ENCODE measurements at regions not wholly inside any gene's neighbourhood (a gene's known extent, or its start where the extent isn't known, plus 50 kb on each side); places are given as distances from the start of the nearest gene placed in this dataset.

DNA sequence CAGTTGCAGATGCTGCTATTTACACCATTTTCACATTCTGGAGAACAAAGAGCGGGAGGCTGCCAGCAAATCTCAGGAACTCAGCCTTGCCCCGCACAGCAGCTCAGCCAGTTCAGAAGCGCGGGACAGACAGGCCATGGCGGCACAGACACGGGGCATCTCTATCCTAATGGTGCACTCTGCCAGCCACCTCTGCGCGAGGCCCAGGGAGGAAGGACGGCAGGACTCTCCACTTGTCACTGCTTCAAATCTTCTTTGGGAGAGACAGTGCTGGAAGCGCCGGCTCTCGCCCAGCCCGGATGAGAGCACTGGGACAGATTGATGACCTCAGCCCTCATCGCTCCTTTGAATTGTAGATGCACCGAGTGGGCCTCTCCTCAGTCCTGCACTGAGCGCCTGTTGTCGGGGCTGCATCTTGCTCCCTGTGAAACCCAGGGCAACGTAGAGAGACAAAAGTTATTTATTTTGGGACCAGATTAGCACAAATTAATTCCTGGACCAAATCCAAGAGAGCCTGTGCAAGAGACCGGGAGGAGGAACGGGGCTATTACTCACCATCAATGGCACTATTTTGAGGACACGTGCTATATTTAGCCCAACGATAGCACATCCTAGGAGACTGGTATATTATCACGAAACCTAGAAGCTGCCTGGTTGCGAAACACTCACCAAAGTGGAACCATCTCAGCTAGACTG lies 211.4 kb upstream of the SMIM21 start:
- Mint-ChIP-seq H3K9me3 (peaks cover 23% of the 10 kb centered on the region), H3K4me1 (ENCODE audit: low read depth) (no peaks in the 10 kb centered on the region), H3K27me3 (no peaks in the 10 kb centered on the region), H3K36me3 (ENCODE audit: low read depth) (no peaks in the 10 kb centered on the region), H3K4me3 (no peak overlapping the region), H3K27ac (no peak overlapping the region)
- intact Hi-C loops (cut with micrococcal nuclease) = no loop called here

DNA sequence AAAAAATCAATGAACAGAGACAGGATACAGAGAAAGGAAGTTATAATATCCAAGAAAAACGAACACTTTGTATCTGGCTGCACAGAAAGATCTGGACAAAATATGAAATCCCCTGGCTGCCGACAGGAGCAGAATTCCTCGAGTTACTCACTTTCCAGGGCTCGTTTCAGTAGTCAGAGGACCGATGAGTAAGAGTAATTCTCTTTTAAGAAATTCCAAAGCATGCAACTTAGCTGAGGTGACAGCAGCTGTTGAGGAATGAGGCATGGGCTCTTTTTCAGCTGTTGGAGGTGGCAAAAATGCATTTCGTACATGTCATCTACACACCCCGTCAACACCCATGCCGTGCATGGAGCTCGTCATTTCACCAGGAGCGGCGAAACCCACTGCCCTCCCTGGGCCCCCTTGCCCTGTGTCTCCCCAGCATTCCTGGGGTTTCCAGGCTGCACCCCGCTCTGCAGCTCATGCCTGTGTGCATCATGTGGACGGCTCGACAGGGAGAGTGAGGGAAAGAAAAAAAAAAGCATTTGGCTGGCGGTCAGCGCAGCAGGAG lies 210.8 kb upstream of the SMIM21 start:
- no peaks in the 10 kb centered on the region for H3K27me3 Mint-ChIP-seq
- H3K4me1 Mint-ChIP-seq (ENCODE audit: low read depth) = no peaks in the 10 kb centered on the region
- H3K36me3 Mint-ChIP-seq (ENCODE audit: low read depth) = no peaks in the 10 kb centered on the region
- intact Hi-C loops (cut with micrococcal nuclease) = no loop called here
- no peak overlapping the region for H3K4me3 Mint-ChIP-seq
- H3K9me3 Mint-ChIP-seq = peaks cover 16% of the 10 kb centered on the region
- H3K27ac Mint-ChIP-seq = no peak overlapping the region

DNA sequence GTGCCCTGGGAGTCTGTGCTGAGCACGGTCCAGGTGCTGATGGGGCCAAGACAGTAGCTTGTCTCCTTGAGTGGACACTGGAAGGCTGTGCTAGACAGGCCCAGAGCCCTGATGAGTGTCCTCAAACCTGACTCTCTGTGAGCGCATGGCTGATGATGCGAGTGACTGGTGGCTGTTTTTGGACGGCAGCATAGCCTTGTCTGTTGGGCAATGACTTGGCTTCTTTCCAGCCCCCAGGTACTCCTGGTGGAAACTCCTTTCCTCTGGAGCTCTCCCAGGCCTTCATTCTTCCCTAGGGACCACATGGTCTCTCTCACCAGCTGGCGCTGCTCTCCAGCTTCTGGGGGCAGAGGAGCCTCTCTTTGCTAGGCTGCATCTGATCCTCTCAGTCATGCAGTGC lies 207.6 kb upstream of the SMIM21 start:
- Mint-ChIP-seq H3K27ac (no peak overlapping the region), H3K27me3 (no peaks in the 10 kb centered on the region), H3K9me3 (peaks cover 21% of the 10 kb centered on the region), H3K4me1 (ENCODE audit: low read depth) (no peaks in the 10 kb centered on the region), H3K36me3 (ENCODE audit: low read depth) (no peaks in the 10 kb centered on the region), H3K4me3 (no peak overlapping the region)
- intact Hi-C loops (cut with micrococcal nuclease) = no loop called here

DNA sequence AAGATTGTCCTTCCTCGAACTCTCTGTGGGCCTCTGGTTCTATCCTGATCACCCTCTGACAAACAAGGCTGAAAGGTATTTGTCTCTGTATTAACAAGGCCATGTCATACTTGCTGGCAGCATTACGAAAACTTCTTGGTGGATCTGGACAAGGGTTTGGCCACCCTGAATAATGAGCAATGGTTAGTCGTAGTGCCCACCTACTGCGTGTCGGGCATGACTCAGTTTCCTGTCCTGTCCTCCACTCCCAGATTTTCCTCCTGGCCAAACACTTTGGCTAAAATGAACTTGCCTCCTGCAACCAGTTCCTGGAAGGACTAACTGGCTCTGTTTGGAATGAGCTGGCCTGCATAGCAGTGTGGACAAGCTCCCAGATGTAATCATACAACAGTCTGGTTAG lies 198.5 kb upstream of the SMIM21 start:
- peaks cover 42% of the 10 kb centered on the region for H3K9me3 Mint-ChIP-seq
- H3K27ac Mint-ChIP-seq = no peak overlapping the region
- H3K36me3 Mint-ChIP-seq (ENCODE audit: low read depth) = no peaks in the 10 kb centered on the region
- H3K4me3 Mint-ChIP-seq = no peak overlapping the region
- intact Hi-C loops (cut with micrococcal nuclease) = no loop called here
- no peaks in the 10 kb centered on the region for H3K27me3 Mint-ChIP-seq
- no peaks in the 10 kb centered on the region for H3K4me1 Mint-ChIP-seq (ENCODE audit: low read depth)

DNA sequence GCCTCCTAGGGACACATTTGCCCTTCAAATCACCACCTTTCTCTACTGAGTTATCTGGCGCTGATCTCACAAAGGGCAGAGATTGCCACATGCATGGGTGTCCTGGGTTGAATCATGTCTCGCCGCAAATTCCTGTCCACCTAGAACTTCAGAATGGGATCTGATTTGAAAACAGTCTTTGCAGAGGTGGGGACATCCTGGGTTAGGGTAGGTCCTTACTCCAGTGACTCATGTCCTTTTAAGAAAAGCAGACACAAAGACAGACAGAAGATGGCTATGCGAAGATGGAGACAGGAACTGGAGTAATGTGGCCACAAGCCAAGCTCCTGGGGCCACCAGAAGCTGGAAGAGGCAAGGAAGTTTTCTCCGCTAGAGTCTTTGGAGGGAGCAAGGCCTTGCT lies 197.4 kb upstream of the SMIM21 start:
- intact Hi-C loops (cut with micrococcal nuclease) = no loop called here
- H3K4me1 Mint-ChIP-seq (ENCODE audit: low read depth) = no peaks in the 10 kb centered on the region
- no peaks in the 10 kb centered on the region for H3K36me3 Mint-ChIP-seq (ENCODE audit: low read depth)
- H3K9me3 Mint-ChIP-seq = peaks cover 44% of the 10 kb centered on the region
- H3K4me3 Mint-ChIP-seq = no peak overlapping the region
- H3K27ac Mint-ChIP-seq = no peak overlapping the region
- no peaks in the 10 kb centered on the region for H3K27me3 Mint-ChIP-seq

DNA sequence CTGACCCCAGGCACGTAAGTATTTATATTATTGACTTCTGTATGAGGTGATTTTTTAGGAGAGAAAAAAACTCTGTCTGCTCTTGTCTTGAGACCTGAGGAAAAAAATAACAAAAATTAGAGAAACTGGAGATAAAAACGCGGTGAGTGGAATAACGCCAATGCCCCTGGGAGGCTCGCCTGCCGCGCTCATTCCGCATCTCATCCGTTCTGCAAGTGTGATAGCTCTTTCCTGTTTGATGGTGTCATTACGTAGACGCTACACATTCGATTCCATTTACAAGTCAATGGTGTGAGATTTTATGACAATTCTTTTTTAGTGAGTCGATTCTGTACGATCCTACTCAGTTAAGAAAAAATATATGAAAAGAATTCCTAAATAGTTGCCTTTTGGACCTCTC lies 194.3 kb upstream of the SMIM21 start:
- H3K27me3 Mint-ChIP-seq = no peaks in the 10 kb centered on the region

DNA sequence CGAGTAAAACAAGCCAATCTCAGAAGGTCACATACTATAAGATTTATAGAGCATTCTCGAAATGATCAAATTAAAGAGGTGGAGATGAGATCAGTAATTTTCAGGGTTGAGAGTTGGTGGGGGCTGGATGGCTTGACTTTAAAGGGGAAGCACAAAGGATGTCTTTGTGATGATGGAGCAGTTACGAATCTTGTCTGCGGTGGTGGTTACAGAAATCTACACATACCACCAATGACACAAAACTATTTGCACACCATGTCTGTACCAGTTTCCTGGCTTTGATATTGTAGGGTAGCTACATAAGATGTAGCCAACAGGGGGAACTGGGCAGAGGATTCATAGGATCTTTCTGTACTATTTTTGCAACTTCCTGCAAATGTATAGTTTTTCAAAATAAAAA lies 190.6 kb upstream of the SMIM21 start:
- no peaks in the 10 kb centered on the region for H3K4me1 Mint-ChIP-seq (ENCODE audit: low read depth)

More for the DNA sequence above, 194.3 kb upstream of the SMIM21 start:
- intact Hi-C loops (cut with micrococcal nuclease) = no loop called here
- H3K27ac Mint-ChIP-seq = no peak overlapping the region
- H3K9me3 Mint-ChIP-seq = peaks cover 20% of the 10 kb centered on the region
- no peaks in the 10 kb centered on the region for H3K4me1 Mint-ChIP-seq (ENCODE audit: low read depth)
- no peak overlapping the region for H3K4me3 Mint-ChIP-seq
- no peaks in the 10 kb centered on the region for H3K36me3 Mint-ChIP-seq (ENCODE audit: low read depth)

DNA sequence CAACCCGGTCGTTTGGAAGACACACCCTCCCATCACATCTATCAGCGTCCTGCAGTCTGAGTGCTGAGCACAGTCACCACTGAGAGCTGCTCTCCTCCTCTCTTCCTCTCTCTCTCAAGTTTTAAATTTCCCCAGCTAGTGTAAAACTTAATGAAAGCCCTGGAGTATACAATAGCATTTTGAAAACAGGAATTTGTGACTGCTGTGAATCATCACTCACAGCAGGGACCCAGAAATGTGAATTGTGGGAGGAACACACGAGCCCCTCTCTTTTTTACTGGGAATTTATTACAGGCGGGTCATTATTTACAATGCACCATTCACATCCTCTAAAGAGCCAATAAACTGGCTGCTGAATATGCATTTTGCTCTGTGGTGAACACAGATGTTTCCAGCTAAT lies 185.0 kb upstream of the SMIM21 start:
- Mint-ChIP-seq H3K9me3 (no peaks in the 10 kb centered on the region), H3K27me3 (no peaks in the 10 kb centered on the region), H3K36me3 (ENCODE audit: low read depth) (no peaks in the 10 kb centered on the region), H3K4me3 (no peak overlapping the region), H3K4me1 (ENCODE audit: low read depth) (no peaks in the 10 kb centered on the region), H3K27ac (no peak overlapping the region)
- intact Hi-C loops (cut with micrococcal nuclease) = no loop called here

More for the DNA sequence above, 190.6 kb upstream of the SMIM21 start:
- Mint-ChIP-seq H3K4me3 (no peak overlapping the region), H3K36me3 (ENCODE audit: low read depth) (no peaks in the 10 kb centered on the region), H3K27ac (no peak overlapping the region), H3K27me3 (no peaks in the 10 kb centered on the region), H3K9me3 (peaks cover 14% of the 10 kb centered on the region)
- intact Hi-C loops (cut with micrococcal nuclease) = no loop called here

DNA sequence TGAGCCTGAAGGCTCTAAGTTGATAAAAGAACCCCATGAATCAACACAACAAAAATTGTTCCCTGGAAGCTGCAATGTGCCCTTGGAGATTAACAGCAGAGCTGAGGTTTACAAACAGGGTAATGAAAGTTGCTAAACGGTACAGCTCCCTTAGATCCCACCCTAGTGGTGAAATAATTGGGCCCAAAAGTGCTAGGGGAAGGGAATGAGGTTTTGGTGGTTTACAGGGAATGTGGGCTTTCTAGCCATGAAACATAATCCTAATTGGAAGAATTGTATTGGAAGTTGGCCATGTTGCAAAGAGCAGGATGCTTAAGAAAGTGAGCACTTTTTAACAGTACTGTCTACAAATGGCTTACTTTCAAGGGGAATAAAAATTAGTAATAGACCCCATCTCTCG lies 180.2 kb upstream of the SMIM21 start:
- no peak overlapping the region for H3K27ac Mint-ChIP-seq
- H3K36me3 Mint-ChIP-seq (ENCODE audit: low read depth) = no peaks in the 10 kb centered on the region
- H3K27me3 Mint-ChIP-seq = no peaks in the 10 kb centered on the region
- intact Hi-C loops (cut with micrococcal nuclease) = no loop called here
- no peak overlapping the region for H3K4me3 Mint-ChIP-seq
- H3K4me1 Mint-ChIP-seq (ENCODE audit: low read depth) = no peaks in the 10 kb centered on the region
- H3K9me3 Mint-ChIP-seq = peaks cover 10% of the 10 kb centered on the region

DNA sequence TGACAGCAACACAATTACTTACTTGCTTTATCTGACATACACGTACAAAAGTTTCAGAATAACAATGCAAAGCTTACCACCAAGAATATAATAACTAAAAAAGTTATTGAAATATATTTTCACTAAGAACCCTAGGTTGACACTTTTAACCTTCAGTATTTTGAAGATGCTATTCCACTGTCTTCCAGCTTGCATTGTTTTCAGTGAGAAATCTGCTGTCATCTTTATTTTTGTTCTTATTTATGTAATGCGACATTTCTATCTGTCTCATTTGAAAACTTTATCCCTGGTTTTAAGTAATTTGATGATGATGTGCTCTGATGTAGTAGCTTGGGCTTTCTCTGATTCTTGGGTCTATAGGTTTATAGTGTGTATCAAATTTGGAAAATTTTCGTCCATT lies 165.0 kb upstream of the SMIM21 start:
- intact Hi-C loops (cut with micrococcal nuclease) = no loop called here
- no peak overlapping the region for H3K4me3 Mint-ChIP-seq
- no peaks in the 10 kb centered on the region for H3K36me3 Mint-ChIP-seq (ENCODE audit: low read depth)
- no peak overlapping the region for H3K27ac Mint-ChIP-seq
- no peaks in the 10 kb centered on the region for H3K4me1 Mint-ChIP-seq (ENCODE audit: low read depth)
- no peaks in the 10 kb centered on the region for H3K27me3 Mint-ChIP-seq
- H3K9me3 Mint-ChIP-seq = peaks cover 36% of the 10 kb centered on the region

DNA sequence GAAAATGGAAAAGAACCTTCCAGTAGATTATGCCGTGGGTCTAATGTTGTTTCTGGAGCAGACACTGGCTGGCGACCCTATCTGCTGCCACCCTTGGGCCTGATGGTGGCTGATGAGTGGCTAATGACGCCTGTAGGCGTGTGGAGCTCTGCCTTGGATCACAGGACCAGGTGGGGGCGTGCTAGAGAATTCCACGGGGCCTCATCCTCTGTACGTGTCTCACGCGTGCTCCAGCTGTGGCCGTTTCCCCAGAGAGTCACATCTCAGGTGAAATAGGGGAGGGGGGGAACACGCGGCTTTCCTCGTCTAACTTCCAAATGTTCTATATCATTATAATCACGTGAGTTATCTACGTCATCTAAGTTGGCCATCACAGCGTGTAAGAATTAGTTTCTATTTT lies 160.9 kb upstream of the SMIM21 start:
- no peaks in the 10 kb centered on the region for H3K27me3 Mint-ChIP-seq
- no peak overlapping the region for H3K4me3 Mint-ChIP-seq
- no peaks in the 10 kb centered on the region for H3K4me1 Mint-ChIP-seq (ENCODE audit: low read depth)
- intact Hi-C loops (cut with micrococcal nuclease) = no loop called here
- peaks cover 54% of the 10 kb centered on the region for H3K9me3 Mint-ChIP-seq
- no peak overlapping the region for H3K27ac Mint-ChIP-seq
- H3K36me3 Mint-ChIP-seq (ENCODE audit: low read depth) = no peaks in the 10 kb centered on the region

DNA sequence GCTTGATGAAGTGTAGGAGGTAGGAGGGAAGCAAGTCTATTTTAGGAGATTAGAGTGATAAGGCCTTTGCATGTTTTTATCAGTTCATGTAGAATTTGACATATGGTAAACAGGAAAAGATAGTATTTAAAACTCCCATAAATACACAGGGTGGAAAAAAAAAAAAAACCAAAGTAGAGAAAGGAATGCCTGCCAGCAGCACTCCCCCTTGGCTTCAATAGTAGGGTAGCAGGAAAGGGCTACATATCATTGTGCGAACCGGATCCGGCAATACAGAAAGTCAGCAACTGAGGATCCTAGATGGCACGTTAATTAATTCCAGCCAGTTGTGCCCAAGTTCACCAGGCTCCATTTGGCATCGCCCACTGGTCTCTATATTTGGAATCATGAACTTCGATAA lies 159.6 kb upstream of the SMIM21 start:
- no peaks in the 10 kb centered on the region for H3K27me3 Mint-ChIP-seq
- H3K4me1 Mint-ChIP-seq (ENCODE audit: low read depth) = no peaks in the 10 kb centered on the region
- no peak overlapping the region for H3K4me3 Mint-ChIP-seq
- H3K9me3 Mint-ChIP-seq = peaks cover 41% of the 10 kb centered on the region
- intact Hi-C loops (cut with micrococcal nuclease) = no loop called here
- H3K27ac Mint-ChIP-seq = no peak overlapping the region
- H3K36me3 Mint-ChIP-seq (ENCODE audit: low read depth) = no peaks in the 10 kb centered on the region

DNA sequence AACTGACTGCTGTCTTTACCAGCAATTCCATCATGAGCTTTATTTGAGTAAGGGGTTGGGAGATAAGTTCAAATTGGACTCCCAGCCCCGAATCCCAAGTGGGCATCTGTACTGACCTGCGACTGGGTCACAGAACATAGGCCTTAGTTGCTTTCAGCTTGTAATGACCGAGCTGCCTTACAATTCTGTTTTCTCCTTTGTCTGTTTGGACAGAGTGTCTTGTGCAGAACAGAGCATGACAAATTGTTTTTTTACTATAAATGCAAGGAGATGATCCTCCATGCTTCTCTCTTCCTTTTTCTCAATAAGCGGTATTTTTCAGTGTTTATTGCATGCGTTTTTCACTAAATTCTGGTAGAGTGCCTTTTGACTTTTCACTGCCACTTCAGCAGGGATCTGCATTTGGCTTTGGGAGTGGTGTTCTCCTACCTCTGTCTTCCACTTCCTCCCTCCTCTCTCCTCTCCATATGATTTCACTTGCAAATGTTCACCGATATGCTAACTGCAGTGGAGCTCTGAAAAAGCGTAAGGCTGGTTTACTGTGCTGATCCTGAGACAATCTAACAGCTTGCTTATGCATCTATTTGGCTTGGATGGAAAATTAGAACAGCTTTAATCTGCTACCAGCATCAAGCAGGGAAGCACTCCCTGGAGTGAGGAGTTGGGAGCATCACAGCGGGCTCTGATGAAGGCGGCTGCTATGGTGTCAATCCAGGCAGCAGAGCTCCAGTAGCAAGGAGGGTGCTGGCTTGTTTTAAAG lies 158.8 kb upstream of the SMIM21 start:
- Mint-ChIP-seq H3K27me3 (no peaks in the 10 kb centered on the region), H3K9me3 (peaks cover 38% of the 10 kb centered on the region), H3K36me3 (ENCODE audit: low read depth) (no peaks in the 10 kb centered on the region), H3K4me3 (no peak overlapping the region), H3K4me1 (ENCODE audit: low read depth) (no peaks in the 10 kb centered on the region), H3K27ac (no peak overlapping the region)
- intact Hi-C loops (cut with micrococcal nuclease) = no loop called here

DNA sequence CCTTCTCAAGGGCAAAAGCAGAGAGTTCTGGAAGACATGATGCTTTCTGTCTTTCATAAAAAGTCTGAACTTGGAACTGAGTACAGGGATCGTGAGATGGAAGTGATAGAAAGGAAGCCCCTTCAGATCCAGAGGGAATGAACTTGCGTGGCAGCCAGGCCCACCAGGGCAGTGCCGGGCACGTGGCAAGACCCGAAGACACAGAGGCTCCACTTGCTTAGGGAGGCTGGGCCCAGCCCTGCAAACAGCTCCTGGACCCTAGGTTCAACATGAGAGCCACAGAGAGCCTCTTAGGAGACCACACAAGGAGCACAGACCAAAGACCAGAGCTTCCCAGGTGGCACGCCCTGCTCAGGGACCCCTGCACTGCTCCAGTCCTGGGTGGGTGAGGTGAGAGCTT lies 155.4 kb upstream of the SMIM21 start:
- no peaks in the 10 kb centered on the region for H3K36me3 Mint-ChIP-seq (ENCODE audit: low read depth)
- no peaks in the 10 kb centered on the region for H3K4me1 Mint-ChIP-seq (ENCODE audit: low read depth)
- intact Hi-C loops (cut with micrococcal nuclease) = no loop called here
- no peaks in the 10 kb centered on the region for H3K27me3 Mint-ChIP-seq
- no peak overlapping the region for H3K27ac Mint-ChIP-seq
- no peak overlapping the region for H3K4me3 Mint-ChIP-seq
- peaks cover 28% of the 10 kb centered on the region for H3K9me3 Mint-ChIP-seq
